ENCODE measurements at regions not wholly inside any gene's neighbourhood (a gene's known extent, or its start where the extent isn't known, plus 50 kb on each side); places are given as distances from the start of the nearest gene placed in this dataset.

- DNase-seq (ENCODE audit: extremely low spot score): no peak
- H3K4me3 ChIP-seq: no peak overlapping the region
- TF ChIP-seq POLR2A (IDR thresholded peaks at IDR 0.05; ENCODE audit: low read depth) (no peak), EP300 (IDR thresholded peaks at IDR 0.05) (no peak), POLR2AphosphoS5 (IDR thresholded peaks at IDR 0.05) (no peak), CTCF (IDR thresholded peaks at IDR 0.05) (no peak)
- no peaks in the 10 kb centered on the region for H3K4me1 ChIP-seq
- H3K27me3 ChIP-seq: no peaks in the 10 kb centered on the region
- peaks cover 14 to 58% (median 31%) of the 10 kb centered on the region in 4 donors for H3K36me3 ChIP-seq
- H3K27ac ChIP-seq (replicated peaks in 1 of 4): no peak overlapping the region
- no peaks in the 10 kb centered on the region for H3K9me3 ChIP-seq
- intact Hi-C loops (cut with DNase I): no loop called here
Observed at GRCh38 chr12:100043631-100044030, 58.9 kb upstream of the ANKS1B start.
